Gastroesophageal sphincter (tissue), 3 donors: ENCODE measurements at regions not wholly inside any gene's neighbourhood (a gene's known extent, or its start where the extent isn't known, plus 50 kb on each side); places are given as distances from the start of the nearest gene placed in this dataset.

Source experiments
- CTCF ChIP-seq, 4 experiments: fragments of 200-600 bp in 2 of 4; fragments of 450-650 bp in 2 of 4; sonication (generic) in 1 of 4; IDR thresholded peaks; one replicate each; pipeline ENCODE4 v1.5.1; 2017 to 2019; ENCODE audit warnings: antibody characterized with exemption in 4 of 4, mild to moderate bottlenecking in 2 of 4, moderate library complexity in 2 of 4
- POLR2AphosphoS5 ChIP-seq: sonication (generic); formaldehyde crosslinking; IDR thresholded peaks from one replicate; pipeline ENCODE4 v1.6.1; 2017; ENCODE audit warnings: antibody characterized with exemption

GRCh38 chr22:10780281-10780680 is 4747.7 kb upstream of the OR11H1 start:
- TF ChIP-seq CTCF (IDR thresholded peaks at IDR 0.05) (no peak), POLR2AphosphoS5 (no peak)
